ENCODE measurements at regions not wholly inside any gene's neighbourhood (a gene's known extent, or its start where the extent isn't known, plus 50 kb on each side); places are given as distances from the start of the nearest gene placed in this dataset.

DNA sequence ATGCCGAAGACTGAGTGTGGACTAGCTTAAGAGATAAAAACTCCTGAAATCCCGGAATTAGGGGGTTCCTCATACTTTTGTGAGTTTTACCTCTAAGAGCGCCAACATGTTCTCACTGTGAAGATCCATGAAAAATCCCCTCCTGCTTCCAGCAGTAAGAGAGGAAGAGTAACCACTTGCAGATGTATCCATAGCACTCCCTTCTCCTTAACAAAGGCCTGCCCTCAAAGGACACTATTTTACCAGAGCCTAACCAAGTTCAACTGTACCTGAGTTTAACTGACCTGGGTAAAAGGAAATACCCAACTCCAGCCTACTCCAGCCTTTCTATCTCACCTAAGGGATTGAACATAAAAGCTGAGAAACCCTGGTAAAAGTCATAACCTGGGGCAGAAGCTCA is 280.9 kb downstream of the POLR1F start:
- H3K79me2 ChIP-seq (ENCODE audit: insufficient read depth, low read length) = no peaks in the 10 kb centered on the region
- H3K27me3 ChIP-seq (ENCODE audit: low read length) = no peaks in the 10 kb centered on the region
- no peak overlapping the region for H3K27ac ChIP-seq (ENCODE audit: low read depth, low read length)
- no peak overlapping the region for H3K9ac ChIP-seq (ENCODE audit: low read length)
- H3K9me3 ChIP-seq (ENCODE audit: insufficient read depth, low read length) = no peaks in the 10 kb centered on the region
- H3K9me2 ChIP-seq (replicated peaks; ENCODE audit: insufficient read depth, low read length) = no peaks in the 10 kb centered on the region
- no peak overlapping the region for H3K4me2 ChIP-seq (ENCODE audit: low read depth, low read length, poor library complexity, severe bottlenecking)
- no peak overlapping the region for H2AFZ ChIP-seq (ENCODE audit: low read depth, low read length, severe bottlenecking)
- no peaks in the 10 kb centered on the region for H4K20me1 ChIP-seq (ENCODE audit: low read depth, low read length)
- no peak for TF ChIP-seq EZH2phosphoT487 (conservative IDR thresholded peaks at IDR 0.05; ENCODE audit: low read length)
- TF ChIP-seq, protein P1, sequence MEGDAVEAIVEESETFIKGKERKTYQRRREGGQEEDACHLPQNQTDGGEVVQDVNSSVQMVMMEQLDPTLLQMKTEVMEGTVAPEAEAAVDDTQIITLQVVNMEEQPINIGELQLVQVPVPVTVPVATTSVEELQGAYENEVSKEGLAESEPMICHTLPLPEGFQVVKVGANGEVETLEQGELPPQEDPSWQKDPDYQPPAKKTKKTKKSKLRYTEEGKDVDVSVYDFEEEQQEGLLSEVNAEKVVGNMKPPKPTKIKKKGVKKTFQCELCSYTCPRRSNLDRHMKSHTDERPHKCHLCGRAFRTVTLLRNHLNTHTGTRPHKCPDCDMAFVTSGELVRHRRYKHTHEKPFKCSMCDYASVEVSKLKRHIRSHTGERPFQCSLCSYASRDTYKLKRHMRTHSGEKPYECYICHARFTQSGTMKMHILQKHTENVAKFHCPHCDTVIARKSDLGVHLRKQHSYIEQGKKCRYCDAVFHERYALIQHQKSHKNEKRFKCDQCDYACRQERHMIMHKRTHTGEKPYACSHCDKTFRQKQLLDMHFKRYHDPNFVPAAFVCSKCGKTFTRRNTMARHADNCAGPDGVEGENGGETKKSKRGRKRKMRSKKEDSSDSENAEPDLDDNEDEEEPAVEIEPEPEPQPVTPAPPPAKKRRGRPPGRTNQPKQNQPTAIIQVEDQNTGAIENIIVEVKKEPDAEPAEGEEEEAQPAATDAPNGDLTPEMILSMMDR (IDR thresholded peaks at IDR 0.05; ENCODE audit: insufficient read depth, low read length, poor library complexity, severe bottlenecking) = no peak
- H3K4me3 ChIP-seq (ENCODE audit: insufficient read depth, low read length, poor library complexity, severe bottlenecking) = no peak overlapping the region
- no peaks in the 10 kb centered on the region for H3F3A ChIP-seq (ENCODE audit: insufficient read depth)
- H3K36me3 ChIP-seq (ENCODE audit: low read length) = no peaks in the 10 kb centered on the region

- Histone ChIP-seq H3K79me2 (ENCODE audit: insufficient read depth, low read length) (no peaks in the 10 kb centered on the region), H3F3A (ENCODE audit: insufficient read depth) (no peaks in the 10 kb centered on the region), H3K4me3 (ENCODE audit: insufficient read depth, low read length, poor library complexity, severe bottlenecking) (no peak overlapping the region), H3K9me3 (ENCODE audit: insufficient read depth, low read length) (no peaks in the 10 kb centered on the region), H3K4me2 (ENCODE audit: low read depth, low read length, poor library complexity, severe bottlenecking) (no peak overlapping the region), H2AFZ (ENCODE audit: low read depth, low read length, severe bottlenecking) (no peak overlapping the region), H3K27ac (ENCODE audit: low read depth, low read length) (no peak overlapping the region), H3K9me2 (replicated peaks; ENCODE audit: insufficient read depth, low read length) (no peaks in the 10 kb centered on the region), H3K9ac (ENCODE audit: low read length) (no peak overlapping the region), H3K36me3 (ENCODE audit: low read length) (no peaks in the 10 kb centered on the region), H4K20me1 (ENCODE audit: low read depth, low read length) (no peaks in the 10 kb centered on the region), H3K27me3 (ENCODE audit: low read length) (no peaks in the 10 kb centered on the region)
- TF ChIP-seq EZH2phosphoT487 (conservative IDR thresholded peaks at IDR 0.05; ENCODE audit: low read length) = no peak
- TF ChIP-seq, protein P1 (IDR thresholded peaks at IDR 0.05; ENCODE audit: insufficient read depth, low read length, poor library complexity, severe bottlenecking) = no peak
These were observed 276.6 kb upstream of the FERD3L start for GRCh38 chr7:19421861-19422260.

- no peak overlapping the region for H3K4me3 ChIP-seq (ENCODE audit: insufficient read depth, low read length, poor library complexity, severe bottlenecking)
- no peaks in the 10 kb centered on the region for H3K27me3 ChIP-seq (ENCODE audit: low read length)
- H4K20me1 ChIP-seq (ENCODE audit: low read depth, low read length) = no peaks in the 10 kb centered on the region
- H3K36me3 ChIP-seq (ENCODE audit: low read length) = no peaks in the 10 kb centered on the region
- H3K9ac ChIP-seq (ENCODE audit: low read length) = no peak overlapping the region
- no peaks in the 10 kb centered on the region for H3K9me2 ChIP-seq (replicated peaks; ENCODE audit: insufficient read depth, low read length)
- H3K79me2 ChIP-seq (ENCODE audit: insufficient read depth, low read length) = no peaks in the 10 kb centered on the region
- no peak overlapping the region for H3K4me2 ChIP-seq (ENCODE audit: low read depth, low read length, poor library complexity, severe bottlenecking)
- no peak overlapping the region for H2AFZ ChIP-seq (ENCODE audit: low read depth, low read length, severe bottlenecking)
- no peaks in the 10 kb centered on the region for H3K9me3 ChIP-seq (ENCODE audit: insufficient read depth, low read length)
- H3K27ac ChIP-seq (ENCODE audit: low read depth, low read length) = no peak overlapping the region
- no peak for TF ChIP-seq EZH2phosphoT487 (conservative IDR thresholded peaks at IDR 0.05; ENCODE audit: low read length)
- TF ChIP-seq, protein P1 (IDR thresholded peaks at IDR 0.05; ENCODE audit: insufficient read depth, low read length, poor library complexity, severe bottlenecking) = no peak
- no peaks in the 10 kb centered on the region for H3F3A ChIP-seq (ENCODE audit: insufficient read depth)
These were observed 272.0 kb upstream of the FERD3L start for GRCh38 chr7:19417231-19417630.
